GM21576 (cell line): ENCODE measurements at regions not wholly inside any gene's neighbourhood (a gene's known extent, or its start where the extent isn't known, plus 50 kb on each side); places are given as distances from the start of the nearest gene placed in this dataset.
"Not testable (repeated sequence)": the region's sequence is repeated elsewhere in the genome, so short reads cannot be mapped to it uniquely, and the experiment has no call there.

Experiments used
- ATAC-seq: cut with Tn5 transposase; IDR thresholded peaks from one replicate; pipeline ENCODE4 v1.9.1; 2021; ENCODE audit warnings: mild to moderate bottlenecking, moderate library complexity; ENCODE audit not compliant: unreplicated experiment

DNA sequence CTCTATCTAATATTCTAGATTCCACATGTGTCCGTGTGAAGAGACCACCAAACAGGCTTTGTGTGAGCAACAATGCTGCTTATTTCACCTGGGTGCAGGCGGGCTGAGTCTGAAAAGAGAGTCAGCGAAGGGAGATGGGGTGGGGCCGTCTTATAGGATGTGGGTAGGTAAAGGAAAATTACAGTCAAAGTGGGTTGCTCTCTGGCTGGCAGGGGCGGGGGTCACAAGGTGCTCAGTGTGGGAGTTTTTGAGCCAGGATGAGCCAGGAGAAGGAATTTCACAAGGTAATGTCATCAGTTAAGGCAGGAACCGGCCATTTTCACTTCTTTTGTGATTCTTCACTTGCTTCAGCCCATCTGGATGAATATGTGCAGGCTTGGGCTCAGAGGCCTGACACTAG, 779.3 kb downstream of the RNF144A start:
- ATAC-seq, result not testable (repeated sequence)

DNA sequence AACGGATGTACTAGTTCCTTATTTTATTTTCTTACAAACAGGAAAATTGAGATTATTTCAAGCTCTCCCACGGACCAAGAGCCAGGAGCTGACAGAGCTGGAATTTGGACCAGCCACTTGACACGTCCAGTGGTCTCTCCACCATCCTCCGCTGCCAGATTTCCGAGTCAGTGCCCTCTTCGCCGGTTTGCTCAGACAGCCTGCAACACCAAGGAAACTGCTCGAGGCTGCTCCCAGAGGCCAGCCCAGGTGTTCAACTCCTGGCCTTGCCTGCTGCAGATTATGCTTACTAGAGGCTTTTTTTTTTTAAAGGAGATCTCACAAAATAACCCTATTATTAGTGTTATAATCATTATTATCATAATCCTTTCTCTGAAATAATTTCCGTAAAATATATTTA, 779.8 kb downstream of the RNF144A start:
- no peak for ATAC-seq

DNA sequence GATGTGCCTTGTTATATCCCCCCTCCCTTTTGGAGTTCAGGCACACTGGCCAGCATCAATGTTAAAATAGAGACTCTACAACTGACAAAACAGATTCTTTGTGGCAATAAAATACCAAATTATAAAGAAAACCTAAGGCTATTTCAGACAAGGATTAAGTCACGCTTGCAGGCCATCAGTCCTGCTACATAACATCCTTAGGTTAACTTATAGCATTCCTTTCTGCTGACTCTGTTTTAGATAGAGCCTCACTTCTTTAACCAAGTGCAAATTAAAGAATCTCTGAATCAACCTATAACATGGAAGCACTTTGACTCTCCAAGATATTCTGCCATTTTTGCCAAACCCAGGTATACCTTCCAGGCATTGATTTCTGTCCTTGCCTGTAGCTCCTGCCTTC, 784.6 kb downstream of the RNF144A start:
- ATAC-seq, result no peak

DNA sequence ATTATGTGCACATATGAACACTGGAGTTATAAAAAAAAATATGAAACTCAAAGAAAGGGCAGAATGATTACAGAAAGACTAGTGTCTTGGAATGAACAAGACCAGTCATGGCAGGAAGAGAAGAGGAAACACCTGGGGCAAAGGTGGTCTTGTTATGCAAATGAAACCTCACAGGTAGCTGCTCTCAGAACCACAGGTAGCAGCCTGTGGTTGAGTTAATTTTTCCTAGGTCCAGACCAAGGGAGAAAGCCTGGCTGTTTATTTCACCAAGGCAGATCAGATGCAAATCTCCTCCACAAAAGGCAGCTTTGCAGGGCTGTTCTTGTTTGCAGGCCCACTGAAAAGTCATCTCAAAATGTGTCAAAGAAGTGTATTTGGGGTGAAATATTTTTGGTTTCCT, 785.8 kb downstream of the RNF144A start:
- ATAC-seq, result no peak

DNA sequence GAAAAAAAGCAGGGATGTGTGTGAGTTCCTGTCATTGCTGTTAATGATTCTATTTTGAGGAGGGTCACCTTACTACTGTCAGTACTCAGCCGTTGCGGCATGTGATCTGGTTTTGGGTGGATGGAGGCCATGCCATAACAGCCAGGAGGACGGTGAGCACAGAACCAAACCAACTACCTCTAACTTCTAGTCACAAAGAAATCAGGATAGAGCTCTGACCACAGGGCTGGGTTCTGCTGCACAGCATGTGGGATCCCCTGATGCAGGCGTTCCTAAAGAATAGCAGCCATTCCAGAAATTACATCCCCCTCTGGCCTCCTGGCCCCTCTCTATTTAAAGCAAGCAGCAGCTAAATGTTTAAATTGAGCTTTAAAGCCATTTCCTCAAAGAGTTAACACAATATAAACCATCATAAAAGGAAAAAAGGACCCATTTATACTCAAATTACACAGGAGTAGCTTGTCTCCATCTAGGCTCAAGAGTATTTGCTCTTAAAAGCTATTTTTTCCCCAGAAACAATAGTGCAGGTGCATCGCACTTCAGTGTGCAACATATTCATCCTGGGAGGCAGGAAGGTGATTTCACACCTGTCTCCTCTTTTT, 786.4 kb downstream of the RNF144A start:
- no peak for ATAC-seq

DNA sequence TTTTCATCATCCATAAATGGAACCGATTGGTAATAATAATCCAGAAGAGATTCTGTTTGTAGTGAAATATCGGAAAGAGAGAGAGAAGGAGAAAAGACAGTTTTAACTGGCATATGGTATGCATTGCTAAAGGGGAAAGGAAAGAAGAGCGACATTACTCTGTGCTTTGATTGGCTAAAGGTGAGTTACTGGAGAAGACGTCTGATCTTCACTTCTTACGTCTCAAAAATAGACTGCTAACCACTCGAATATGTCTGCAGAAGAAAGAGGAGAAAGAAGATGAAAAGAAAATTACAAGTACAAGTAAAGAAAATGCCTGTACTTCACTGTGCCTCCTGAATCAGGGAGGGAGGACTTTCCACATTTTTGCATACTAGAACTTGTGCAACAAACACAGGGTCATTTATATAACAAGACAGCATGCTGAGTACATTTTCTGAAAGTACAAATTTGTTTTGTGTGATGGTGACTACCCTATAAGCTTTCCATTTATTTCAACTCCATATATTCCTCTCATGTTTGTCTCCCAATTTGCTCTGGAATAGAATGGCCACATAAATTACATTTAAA, 787.2 kb downstream of the RNF144A start:
- ATAC-seq, result no peak

DNA sequence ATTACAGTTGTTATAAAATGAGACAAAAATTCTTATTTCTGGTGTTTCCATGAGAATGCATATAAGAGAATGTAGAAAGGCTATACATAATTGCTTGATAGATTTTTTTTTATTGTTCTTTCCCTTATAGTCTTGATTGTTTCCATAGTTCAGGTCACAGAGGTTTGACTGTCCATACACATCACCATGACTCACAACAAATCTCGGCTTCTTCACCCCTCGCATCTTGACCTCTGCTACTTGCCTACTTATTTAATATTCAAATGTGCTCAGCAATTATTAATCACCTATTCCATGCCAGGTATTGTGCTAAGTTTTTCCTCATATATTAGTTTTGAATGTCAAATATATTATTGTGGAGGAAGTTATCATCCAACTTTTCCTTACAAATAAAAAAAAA, 789.6 kb downstream of the RNF144A start:
- ATAC-seq, result no peak

DNA sequence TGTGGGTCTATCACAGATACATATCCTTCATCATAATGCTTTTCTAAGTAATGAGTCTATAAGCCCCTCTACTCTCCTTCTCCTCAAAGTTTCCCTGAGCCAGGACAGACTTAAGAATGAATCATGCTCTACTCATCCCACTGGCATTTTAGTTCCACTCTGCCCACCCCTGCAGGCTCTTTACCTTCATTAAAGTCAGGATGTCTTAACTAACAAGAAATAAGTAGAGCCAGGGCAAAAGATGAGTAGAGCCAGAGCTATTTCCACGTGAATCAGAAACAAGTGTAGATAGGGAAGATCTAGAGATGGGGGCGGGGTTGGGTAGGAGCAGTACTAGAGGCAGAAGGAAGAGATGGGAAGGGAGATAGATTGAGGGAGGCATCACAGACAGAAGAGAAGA, 790.5 kb downstream of the RNF144A start:
- ATAC-seq, result no peak

DNA sequence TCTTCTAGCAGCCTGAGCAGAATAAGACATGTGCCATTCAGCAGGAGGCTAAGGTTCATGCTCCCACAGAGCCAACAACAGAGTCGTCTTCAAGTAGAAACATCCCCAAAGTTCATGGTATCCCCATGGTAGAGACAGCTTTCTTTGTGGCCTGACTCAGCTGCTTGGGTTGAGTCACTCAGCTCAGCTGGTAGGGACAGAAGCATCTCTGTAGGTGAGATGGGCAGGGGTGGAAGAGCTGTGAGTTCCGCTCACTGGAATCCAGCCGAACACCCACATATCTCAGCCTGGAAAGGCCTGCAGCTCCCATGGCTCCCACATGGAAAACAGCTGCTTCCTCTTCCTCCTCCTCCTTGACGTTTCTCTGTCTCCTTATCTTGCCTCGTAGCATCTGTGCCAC, 792.7 kb downstream of the RNF144A start:
- no peak for ATAC-seq

DNA sequence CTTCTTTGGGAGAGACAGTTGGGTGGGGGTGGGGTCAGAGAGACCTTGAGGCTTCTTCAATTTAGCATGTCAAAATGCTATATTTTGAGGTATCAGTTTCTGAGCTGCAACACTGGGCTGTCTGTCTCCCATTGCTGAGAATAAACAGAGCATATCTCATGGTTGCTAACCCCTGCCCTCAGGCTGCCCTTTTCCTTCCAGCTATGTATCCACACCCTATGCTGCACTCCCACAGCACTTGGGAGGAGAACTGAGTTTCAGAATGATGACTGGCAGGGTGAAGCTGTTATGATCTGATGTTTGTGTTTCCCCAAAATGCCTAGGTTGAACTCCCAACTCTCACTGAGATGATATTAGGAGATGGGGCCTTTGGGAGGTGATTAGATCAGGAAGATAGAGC, 794.0 kb downstream of the RNF144A start:
- ATAC-seq, result no peak

DNA sequence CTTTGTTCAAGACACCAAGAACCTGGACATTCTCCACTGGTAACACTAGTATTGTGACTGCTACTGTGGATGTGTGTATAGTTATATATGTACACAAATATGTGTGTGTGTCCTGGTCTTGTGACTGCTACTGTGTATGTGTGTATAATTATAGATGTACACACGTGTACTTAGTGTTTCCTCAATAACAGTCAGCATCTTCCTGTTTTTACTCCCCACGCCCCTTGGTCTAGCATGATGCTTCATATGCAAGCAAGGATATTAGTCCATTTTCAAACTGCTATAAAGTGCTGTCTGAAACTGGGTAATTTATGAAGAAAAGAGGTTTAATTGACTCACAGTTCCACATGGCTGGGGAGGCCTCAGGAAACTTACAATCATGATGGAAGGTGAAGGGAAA, 802.7 kb downstream of the RNF144A start:
- no peak for ATAC-seq

DNA sequence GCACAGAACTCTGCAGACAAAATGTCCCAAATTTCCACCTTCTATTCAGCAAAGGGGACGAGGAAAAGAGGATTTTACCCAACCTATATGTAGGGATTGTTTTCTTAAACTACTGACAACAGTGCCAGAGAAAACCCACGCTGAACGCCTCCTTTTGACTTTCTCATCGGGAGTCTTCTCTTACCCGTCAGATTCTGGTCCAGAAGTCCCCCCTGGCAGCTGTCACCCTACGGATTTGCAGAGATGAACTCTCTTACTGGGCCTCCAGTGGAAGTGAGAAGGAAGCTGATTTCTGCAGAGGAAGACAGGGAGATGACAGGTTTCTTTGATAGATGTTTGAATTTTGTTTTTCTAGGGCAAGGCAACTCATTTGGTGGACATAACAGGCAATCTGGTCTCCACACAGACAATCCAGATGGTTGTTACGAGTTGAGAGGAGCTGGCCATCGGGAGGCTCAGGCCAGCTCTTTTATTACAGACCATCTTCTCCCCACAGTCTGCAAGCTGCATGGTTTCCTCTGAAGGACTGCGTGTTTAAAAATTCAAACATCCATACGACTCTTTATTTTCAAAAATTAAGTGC, 804.3 kb downstream of the RNF144A start:
- ATAC-seq, result no peak

DNA sequence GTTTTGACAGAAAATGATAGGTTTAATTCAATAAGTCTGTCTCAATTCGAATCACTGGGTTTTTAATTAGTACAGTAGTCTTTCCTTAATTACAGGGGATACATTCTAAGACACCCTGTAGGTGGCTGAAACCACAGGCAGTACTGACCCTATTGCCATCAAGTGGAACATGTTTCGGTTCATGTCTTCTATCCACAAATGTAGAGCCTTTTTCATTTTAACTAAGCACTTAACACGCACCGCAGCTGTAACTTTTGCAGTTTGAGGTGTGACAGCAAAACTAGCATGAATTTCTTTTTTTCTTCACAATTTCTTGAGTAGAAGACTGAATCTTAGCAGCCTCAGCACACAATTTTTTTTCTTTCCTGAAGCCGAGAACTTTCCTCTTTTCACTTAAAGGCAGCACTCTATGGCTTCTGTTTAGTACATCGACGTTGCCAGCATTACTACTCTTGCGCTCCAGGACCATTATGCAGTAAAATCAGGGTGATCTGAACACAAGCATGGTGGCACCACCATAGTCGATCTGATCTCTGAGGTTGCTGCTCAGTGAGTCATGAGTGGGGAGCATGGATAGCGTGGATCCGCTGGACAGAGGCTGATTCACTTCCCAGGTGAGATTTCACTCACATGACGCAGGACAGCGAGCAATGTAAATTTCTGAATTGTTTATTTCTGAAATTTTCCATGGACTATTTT, 805.1 kb downstream of the RNF144A start:
- no peak for ATAC-seq

DNA sequence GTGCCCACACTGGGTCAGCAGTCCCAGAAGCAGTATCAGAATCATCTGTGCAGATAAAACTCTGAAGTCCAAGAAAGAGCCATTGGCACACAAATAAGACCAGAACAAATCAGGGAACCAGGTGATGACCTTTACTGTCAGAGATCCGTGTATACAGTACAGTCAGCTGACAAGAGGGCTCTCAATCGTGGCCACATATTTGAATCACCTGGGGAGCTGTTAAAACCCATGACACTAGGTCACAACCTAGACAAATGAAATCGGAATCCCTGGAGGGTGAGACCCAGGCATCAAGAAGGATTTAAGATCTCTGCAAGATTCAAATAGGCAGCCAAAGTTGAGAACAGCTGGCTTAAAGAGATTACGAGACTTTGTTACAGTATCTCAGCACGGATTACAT, 807.1 kb downstream of the RNF144A start:
- no peak for ATAC-seq

DNA sequence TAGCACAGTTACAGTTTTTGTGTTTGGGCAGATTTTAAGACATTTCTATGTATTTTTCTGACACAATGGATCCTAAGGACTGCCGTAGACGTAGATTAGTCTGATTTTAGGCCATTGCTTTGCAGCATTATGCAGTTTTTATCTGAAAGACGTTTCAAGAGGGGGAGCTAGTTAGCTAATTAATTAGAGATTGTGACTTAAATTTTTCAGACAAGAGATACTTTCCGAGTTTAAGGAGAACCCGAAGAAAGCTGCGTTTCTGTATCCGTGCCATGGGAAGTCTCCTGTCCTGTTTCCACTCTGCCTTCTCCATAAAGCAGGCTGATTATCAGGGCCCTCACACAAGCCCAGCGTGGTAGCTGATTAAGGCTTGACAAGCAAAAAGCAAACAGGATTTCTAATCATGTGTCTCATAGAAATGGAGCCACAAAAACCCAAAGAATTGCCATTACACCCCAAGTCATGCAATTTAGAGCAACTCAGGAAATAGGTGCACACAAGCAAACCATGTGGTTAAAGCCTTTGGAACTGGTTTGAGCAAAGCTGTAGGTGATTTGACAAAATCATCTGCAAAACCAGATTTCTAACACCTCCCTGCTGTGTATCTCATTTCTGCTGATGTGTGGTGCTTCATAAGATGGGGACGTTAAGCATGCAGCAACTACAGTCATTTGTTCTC, 808.1 kb downstream of the RNF144A start:
- no peak for ATAC-seq

DNA sequence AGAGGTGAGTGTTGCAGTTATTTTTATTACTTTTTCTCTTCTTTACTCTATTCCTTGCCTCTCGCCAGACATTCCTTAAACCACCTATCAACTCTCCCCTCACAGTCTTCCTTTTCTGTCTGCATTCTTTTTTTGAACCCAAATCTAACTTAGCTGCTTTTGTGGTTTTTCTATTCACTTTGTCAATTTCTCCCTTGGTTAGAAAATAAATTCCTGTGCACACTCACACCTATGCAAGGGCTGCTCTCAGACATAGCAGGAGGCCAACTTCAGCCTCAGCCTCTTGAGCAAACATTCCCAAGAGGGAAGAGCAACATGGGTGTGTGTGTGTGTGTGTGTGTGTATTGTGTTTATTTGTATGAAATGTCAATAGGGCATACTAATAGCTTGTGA, 808.6 kb downstream of the RNF144A start:
- no peak for ATAC-seq

DNA sequence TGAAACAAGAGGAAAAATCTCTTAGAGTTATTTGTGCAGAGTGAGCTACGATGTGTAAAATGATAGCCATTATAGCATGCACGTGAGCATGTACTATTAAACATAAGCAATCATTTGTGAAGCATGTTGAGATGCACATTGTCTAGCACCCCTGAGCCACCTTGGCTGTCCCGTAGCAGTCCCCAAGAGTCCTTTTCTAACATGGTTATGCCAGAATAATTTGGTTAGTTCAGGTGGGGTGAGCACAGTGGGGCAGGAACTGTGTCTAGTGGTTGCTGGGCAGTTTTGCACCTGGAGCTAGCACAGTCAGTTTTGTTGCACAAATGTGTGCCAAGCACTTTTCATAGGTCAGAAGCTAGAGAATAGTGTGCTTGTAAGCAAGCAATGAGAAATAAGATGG, 809.8 kb downstream of the RNF144A start:
- no peak for ATAC-seq

DNA sequence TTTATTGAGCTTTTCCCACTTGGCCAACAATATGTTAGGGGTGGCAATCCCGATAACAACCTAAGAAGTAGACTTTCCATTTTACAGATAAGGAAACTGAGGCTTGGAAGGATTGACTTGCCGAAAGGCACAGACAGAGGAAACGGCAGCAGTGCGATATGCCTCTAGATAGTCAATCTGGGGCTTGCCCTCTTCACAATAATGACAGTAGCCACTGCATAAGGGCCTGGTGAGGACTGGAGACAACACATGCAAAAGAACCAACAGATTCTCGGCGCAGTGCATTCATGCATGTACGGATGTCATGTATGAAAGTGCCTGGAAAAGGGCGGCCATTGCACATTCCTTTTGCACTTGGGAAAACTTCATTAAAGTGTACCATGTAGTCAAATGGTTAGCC, 811.2 kb downstream of the RNF144A start:
- no peak for ATAC-seq

DNA sequence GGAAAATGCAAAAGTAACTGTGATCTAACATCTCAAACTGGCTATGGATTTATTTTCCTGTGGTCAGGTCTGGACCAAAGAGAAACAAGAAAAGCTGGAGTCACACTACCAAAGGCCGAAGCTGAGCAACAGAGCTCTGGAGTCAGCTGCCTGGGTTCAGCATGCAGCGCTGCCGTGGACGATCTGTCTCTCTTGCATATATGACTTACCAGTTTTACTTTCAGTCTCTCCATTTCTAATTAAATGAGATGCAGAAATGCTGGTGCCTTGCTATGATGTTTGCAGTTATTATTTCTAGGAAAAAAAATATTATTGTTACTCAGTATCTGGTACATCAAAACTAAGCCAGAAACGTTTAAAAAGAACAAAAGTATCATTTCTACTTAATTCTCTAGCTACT, 813.2 kb downstream of the RNF144A start:
- no peak for ATAC-seq

DNA sequence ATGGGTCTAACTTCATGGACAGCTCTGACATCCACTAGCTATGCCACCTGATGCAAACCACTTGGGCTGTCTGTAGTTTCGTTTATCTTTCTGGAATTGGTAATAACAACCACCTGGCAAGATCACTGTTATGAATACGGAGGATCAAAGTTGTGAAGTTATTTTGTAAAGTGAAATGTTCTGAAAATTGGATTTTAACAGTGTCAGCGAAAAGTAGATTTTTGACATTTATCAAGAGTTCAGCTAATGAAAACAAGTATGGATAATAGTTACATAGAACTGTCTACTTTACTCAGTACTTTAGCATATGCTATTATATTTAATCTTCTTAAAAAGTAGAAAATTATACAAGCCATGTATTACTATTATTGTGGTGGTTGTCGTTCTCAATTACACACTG, 813.8 kb downstream of the RNF144A start:
- ATAC-seq, result no peak

DNA sequence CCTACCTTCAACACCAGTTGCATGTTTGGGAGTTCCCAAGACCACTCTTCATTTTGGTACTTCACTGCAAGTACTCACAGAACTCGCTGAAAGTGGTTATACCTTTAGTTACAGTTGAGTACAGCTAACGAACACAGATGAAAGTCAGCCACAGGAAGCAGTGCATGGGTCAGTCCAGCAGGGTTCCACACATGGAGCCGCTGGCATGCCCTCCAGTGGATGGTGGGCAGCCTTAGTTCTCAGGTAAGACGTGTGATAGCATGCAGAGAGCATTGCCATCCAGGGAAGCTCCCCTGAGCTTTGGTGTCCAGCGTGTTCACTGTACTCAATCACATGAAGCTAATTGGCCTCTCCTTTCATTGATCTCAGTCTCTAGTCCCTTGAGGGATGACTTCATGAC, 815.3 kb downstream of the RNF144A start:
- ATAC-seq, result no peak
